GM12878 (cell line): ENCODE measurements at regions not wholly inside any gene's neighbourhood (a gene's known extent, or its start where the extent isn't known, plus 50 kb on each side); places are given as distances from the start of the nearest gene placed in this dataset.

Experiments used
- CREB1 ChIP-seq: IDR thresholded peaks from 2 replicates; pipeline ENCODE4 v1.6.1; 2012; ENCODE audit warnings: low read depth, mild to moderate bottlenecking, inconsistent platforms
- MTA3 ChIP-seq: IDR thresholded peaks from 2 replicates; pipeline ENCODE4 v1.6.1; 2012; ENCODE audit warnings: low read length, inconsistent platforms, borderline replicate concordance
- NBN ChIP-seq: fragments of 450-650 bp; IDR thresholded peaks from 2 replicates; pipeline ENCODE4 v1.6.1; 2016
- POLR2A ChIP-seq: IDR thresholded peaks from 2 replicates; pipeline ENCODE4 v1.6.1; 2011; ENCODE audit warnings: low read depth, mild to moderate bottlenecking, low read length
- SMAD5 ChIP-seq: IDR thresholded peaks from 2 replicates; pipeline ENCODE4 v1.6.1; 2016; ENCODE audit warnings: antibody characterized with exemption, low read depth
- TAF1 ChIP-seq: IDR thresholded peaks from 2 replicates; pipeline ENCODE4 v1.6.1; 2011; ENCODE audit warnings: mild to moderate bottlenecking, low read depth, low read length, borderline replicate concordance

- TF ChIP-seq SMAD5: no peak
- no peak for TF ChIP-seq TAF1
- no peak for TF ChIP-seq NBN
- TF ChIP-seq MTA3: no peak
- TF ChIP-seq CREB1: no peak
- TF ChIP-seq POLR2A: no peak
Measured at GRCh38 chr18:24669502-24669901, 209.1 kb downstream of the HRH4 start.
